ENCODE measurements at regions not wholly inside any gene's neighbourhood (a gene's known extent, or its start where the extent isn't known, plus 50 kb on each side); places are given as distances from the start of the nearest gene placed in this dataset.

- TF ChIP-seq, protein P1, sequence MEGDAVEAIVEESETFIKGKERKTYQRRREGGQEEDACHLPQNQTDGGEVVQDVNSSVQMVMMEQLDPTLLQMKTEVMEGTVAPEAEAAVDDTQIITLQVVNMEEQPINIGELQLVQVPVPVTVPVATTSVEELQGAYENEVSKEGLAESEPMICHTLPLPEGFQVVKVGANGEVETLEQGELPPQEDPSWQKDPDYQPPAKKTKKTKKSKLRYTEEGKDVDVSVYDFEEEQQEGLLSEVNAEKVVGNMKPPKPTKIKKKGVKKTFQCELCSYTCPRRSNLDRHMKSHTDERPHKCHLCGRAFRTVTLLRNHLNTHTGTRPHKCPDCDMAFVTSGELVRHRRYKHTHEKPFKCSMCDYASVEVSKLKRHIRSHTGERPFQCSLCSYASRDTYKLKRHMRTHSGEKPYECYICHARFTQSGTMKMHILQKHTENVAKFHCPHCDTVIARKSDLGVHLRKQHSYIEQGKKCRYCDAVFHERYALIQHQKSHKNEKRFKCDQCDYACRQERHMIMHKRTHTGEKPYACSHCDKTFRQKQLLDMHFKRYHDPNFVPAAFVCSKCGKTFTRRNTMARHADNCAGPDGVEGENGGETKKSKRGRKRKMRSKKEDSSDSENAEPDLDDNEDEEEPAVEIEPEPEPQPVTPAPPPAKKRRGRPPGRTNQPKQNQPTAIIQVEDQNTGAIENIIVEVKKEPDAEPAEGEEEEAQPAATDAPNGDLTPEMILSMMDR (IDR thresholded peaks at IDR 0.05; ENCODE audit: insufficient read depth in 1 of 2, low read depth in 1 of 2, low read length in 1 of 2, severe bottlenecking in 1 of 2, unreplicated experiment in 1 of 2), result no peak
- no TSS peak for BruUV-seq (replicated peaks)
- Histone ChIP-seq H3K9me3 (no peaks in the 10 kb centered on the region), H3K4me3 (ENCODE audit: low read depth, low read length) (no peak overlapping the region), H3K27me3 (replicated peaks; ENCODE audit: control insufficient read depth, insufficient read depth, low read length) (no peaks in the 10 kb centered on the region), H3K36me3 (ENCODE audit: control insufficient read depth, insufficient read depth, low read length) (no peaks in the 10 kb centered on the region), H3K4me1 (0 out of 2 replicates have a peak, but pooled peaks cover 5% of the 10 kb centered on the region)
- Mint-ChIP-seq H3K27me3 (ENCODE audit: insufficient read depth, unreplicated experiment) (no peaks in the 10 kb centered on the region), H3K4me1 (ENCODE audit: low read depth, unreplicated experiment) (no peaks in the 10 kb centered on the region), H3K36me3 (ENCODE audit: insufficient read depth, unreplicated experiment) (no peaks in the 10 kb centered on the region), H3K27ac (ENCODE audit: unreplicated experiment) (no peak overlapping the region), H3K9me3 (ENCODE audit: unreplicated experiment) (no peaks in the 10 kb centered on the region), H3K4me3 (ENCODE audit: unreplicated experiment) (no peak overlapping the region)
- CTCF ChIA-PET, result no interaction called here
- POLR2A ChIA-PET, result no interaction called here
- intact Hi-C loops (cut with micrococcal nuclease; ENCODE audit: unreplicated experiment), result no loop called here
- no peak for DNase-seq
Observed at GRCh38 chr13:40439928-40440327, 226.5 kb downstream of the FOXO1 start.

DNA sequence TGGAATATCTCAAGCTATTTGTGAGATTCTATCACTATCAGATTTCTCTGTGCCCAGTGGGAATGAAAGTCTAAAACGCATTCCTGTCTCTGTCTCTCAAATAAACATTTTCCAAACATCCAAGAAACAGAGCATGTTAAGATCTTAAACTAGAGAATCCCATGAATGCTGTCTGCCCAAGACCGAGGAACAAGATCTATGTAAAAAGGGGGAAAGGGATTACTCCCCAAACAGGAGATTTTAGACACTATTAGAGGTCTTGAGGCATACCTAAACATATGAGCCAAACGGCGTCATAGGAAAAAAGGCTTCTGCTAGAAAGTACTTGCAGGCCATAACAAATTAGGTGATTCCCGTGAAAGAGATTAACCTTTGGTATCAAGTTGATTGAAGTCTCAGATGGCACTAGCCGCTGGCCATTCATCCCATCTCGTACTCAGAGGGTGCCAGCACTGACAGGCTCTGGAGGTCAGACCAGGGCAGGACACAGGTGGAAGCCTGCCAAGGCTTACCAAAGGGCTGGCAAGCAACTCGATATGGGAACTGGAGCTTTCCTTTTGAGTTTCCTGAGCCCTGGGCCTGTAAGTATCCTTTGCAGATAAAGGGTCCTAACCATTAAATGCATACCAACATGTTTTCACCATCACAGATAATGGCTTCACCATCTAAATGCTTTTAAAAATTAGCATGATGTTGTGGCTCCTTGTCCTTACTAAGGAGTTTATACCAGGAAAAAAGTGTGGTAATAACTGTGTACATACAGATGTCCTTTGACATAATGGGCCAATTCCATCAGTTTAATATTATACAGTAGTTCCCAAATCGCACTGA, 225.2 kb downstream of the FOXO1 start:
- Histone ChIP-seq H3K27me3 (replicated peaks; ENCODE audit: control insufficient read depth, insufficient read depth, low read length) (no peaks in the 10 kb centered on the region), H3K4me3 (ENCODE audit: low read depth, low read length) (no peak overlapping the region), H3K9me3 (no peaks in the 10 kb centered on the region), H3K4me1 (0 out of 2 replicates have a peak, but pooled peaks cover 5% of the 10 kb centered on the region), H3K36me3 (ENCODE audit: control insufficient read depth, insufficient read depth, low read length) (no peaks in the 10 kb centered on the region)
- TF ChIP-seq, protein P1 (IDR thresholded peaks at IDR 0.05; ENCODE audit: insufficient read depth in 1 of 2, low read depth in 1 of 2, low read length in 1 of 2, severe bottlenecking in 1 of 2, unreplicated experiment in 1 of 2), result no peak
- Mint-ChIP-seq H3K4me3 (ENCODE audit: unreplicated experiment) (no peak overlapping the region), H3K9me3 (ENCODE audit: unreplicated experiment) (no peaks in the 10 kb centered on the region), H3K27ac (ENCODE audit: unreplicated experiment) (no peak overlapping the region), H3K27me3 (ENCODE audit: insufficient read depth, unreplicated experiment) (no peaks in the 10 kb centered on the region), H3K36me3 (ENCODE audit: insufficient read depth, unreplicated experiment) (no peaks in the 10 kb centered on the region), H3K4me1 (ENCODE audit: low read depth, unreplicated experiment) (no peaks in the 10 kb centered on the region)
- no peak for DNase-seq
- CTCF ChIA-PET, result no interaction called here
- BruUV-seq (replicated peaks), result no TSS peak
- POLR2A ChIA-PET, result no interaction called here
- intact Hi-C loops (cut with micrococcal nuclease; ENCODE audit: unreplicated experiment), result no loop called here

DNA sequence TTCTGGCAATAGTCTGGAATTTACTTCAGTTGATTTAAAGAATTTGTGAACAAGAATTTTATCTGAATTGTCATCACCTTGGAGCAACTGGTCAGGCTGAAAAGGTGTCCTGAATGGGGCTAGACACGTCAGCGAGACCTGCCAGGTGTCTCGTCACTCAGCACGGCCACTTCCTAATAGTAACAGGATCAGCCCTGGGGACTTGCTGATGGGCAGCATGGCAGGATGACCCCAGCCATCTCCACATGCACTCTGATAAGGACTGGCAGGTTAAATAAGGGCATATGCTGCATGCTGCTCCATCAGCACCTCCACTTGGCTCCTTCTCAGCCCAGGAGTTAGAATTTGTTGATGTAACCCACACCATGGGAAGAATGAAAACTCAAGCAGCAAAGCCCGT, 224.2 kb downstream of the FOXO1 start:
- Mint-ChIP-seq H3K27me3 (ENCODE audit: insufficient read depth, unreplicated experiment) (no peaks in the 10 kb centered on the region), H3K36me3 (ENCODE audit: insufficient read depth, unreplicated experiment) (no peaks in the 10 kb centered on the region), H3K9me3 (ENCODE audit: unreplicated experiment) (peaks cover 8% of the 10 kb centered on the region), H3K27ac (ENCODE audit: unreplicated experiment) (no peak overlapping the region), H3K4me1 (ENCODE audit: low read depth, unreplicated experiment) (no peaks in the 10 kb centered on the region), H3K4me3 (ENCODE audit: unreplicated experiment) (no peak overlapping the region)
- CTCF ChIA-PET, result interaction anchor here (0.6 kb wide), 1 partner anchor 240 kb away, joined by 3 read pairs; no protein-coding TSS in a partner anchor
- Histone ChIP-seq H3K27me3 (replicated peaks; ENCODE audit: control insufficient read depth, insufficient read depth, low read length) (no peaks in the 10 kb centered on the region), H3K4me3 (ENCODE audit: low read depth, low read length) (no peak overlapping the region), H3K4me1 (0 out of 2 replicates have a peak, but pooled peaks cover 5% of the 10 kb centered on the region), H3K9me3 (no peaks in the 10 kb centered on the region), H3K36me3 (ENCODE audit: control insufficient read depth, insufficient read depth, low read length) (no peaks in the 10 kb centered on the region)
- intact Hi-C loops (cut with micrococcal nuclease; ENCODE audit: unreplicated experiment), result no loop called here
- TF ChIP-seq, protein P1 (IDR thresholded peaks at IDR 0.05; ENCODE audit: insufficient read depth in 1 of 2, low read depth in 1 of 2, low read length in 1 of 2, severe bottlenecking in 1 of 2, unreplicated experiment in 1 of 2), result no peak
- POLR2A ChIA-PET, result no interaction called here
- BruUV-seq (replicated peaks), result no TSS peak
- no peak for DNase-seq

All from Caco-2 (cell line).